ENCODE measurements at regions not wholly inside any gene's neighbourhood (a gene's known extent, or its start where the extent isn't known, plus 50 kb on each side); places are given as distances from the start of the nearest gene placed in this dataset.

DNA sequence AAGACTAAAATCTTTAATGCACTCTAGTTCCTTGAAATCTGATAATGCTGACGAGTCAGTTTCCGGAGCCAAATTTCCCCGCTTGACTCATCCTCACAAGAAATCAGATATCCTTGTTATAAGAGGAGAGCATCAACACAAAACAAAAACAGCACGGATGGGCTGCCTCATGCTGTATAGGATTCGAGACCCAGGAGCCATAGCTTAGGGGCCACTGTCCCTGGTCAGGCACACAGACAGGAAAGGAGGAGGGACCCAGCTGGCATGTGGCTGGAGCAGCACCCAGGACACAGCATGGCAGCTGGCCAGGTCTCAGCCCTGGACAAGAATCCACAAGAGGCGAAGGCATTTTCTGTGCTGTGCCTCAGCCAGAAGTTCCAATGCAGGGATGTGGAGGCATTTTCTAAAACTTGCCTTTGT lies 110.2 kb upstream of the SPATA13 start:
- no peak for DNase-seq (ENCODE audit: low read depth)

DNA sequence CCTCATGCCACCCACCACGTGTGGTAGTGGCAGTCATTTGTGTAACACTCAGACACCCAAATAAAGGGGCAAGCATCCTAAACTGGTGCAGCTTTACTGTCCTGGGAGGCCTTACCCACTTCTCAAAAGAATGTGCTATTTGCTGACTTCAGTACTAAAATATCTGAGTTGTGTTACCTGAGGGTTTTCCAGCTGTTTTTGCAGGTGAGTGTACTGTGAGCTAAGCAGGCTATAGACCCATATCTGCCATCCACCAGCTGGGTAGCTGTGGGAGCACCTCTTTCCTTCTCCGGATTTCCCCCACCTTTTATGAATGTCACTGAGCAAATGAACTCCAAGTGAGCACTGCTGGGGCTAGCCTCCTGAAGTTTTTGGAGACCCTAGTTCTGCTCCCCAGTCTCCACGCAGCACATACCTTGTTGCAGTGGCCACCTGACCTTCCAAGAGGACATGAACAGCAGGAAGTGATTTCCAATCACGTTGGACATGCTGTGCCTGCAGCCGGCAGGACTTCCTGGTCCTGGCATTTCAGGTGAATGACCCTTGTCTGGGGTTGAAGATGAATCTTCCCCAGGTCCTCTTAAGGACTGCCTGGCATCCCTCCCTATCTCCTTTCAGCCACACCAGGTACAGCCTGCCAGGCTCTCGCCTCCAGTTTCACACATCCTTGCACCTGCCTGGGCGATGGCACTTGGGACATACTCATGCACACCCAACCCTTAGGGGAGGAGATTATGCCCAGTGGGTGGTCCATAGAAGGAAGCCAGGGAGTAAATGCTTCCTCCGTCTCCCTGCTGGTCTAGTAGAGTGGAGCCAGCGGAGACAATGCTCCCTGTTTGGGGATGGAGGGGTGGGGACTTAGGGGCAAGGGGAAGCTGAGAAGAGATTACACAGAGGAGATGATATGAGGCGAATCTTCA lies 109.5 kb upstream of the SPATA13 start:
- DNase-seq (ENCODE audit: low read depth): no peak

DNA sequence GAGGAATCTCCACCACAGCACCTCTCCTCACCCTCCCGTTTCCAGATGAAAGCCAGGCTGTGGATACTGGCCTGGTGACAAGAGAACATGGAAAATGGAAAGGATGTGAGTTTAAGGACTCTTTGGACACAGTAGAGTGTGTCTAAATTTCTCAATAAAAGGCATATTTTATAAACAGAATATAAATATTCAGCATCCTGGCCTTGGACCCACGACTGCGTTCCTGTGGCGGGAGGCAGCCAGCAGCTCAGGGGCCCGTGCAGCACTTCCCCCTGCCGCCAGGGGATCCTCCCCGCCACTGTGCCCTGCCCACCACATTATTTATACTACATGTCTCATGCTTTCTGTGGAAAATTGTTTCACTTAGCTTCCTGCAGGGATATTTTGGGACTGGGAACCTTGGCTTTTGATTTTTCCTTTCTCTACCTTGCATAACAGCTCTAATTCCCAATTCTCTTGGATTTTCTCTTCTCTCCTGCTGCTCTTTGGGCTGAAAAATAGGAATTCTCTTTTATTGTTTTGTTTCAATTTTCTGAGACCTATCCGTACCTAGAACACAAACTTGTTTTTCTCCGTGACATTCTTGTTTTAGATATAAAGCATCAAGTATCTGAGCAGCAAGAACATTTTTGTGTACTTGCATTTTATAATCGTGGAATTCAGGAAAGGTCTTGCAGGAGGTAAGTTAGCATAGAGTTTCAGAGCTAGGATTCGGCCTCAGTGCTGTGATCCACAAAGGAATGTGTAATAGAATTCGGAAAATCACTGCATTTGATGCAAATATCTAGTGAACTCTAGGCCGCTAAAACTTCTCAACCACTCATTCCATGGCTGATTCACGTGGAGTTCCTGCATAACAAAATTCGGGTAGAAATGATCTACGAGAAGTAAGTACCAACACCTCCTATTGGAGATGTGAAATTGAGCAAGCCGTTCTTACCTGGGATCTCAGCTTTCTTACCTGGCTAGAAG lies 107.7 kb upstream of the SPATA13 start:
- no peak for DNase-seq (ENCODE audit: low read depth)

DNA sequence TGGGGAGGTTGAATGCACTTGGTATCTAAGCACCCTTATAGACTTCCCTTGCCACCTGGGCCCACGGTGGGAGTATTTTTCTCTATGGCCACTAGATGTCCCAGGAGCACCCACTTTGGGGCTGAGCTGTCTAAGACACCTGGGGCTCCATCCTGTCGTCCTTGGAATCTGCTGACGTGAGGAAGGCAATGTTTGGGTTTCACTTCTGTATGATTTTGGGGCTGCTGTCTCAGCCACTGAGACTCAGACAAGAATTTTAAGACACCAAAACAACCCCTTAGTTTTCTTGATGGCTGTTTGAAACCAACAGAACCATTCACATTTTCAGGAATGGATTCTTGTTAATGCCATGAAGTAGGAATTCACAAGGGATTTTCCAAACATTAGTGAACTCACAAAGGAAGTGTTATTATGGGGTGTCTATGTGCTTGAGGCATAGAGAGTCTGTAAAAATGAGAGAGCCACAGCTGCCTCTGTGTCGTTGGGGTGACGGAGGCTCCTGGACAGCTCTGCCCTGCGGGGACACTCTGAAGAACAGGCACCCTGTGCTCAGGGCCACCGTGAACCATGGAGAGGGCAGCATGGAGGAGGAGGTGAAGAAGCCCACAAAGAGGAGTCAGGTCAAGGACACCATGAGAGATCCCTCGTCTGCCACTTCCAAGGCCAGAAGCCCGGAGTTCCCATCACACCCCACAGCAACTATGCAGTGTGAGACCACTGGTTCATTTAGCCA lies 106.8 kb upstream of the SPATA13 start:
- no peak for DNase-seq (ENCODE audit: low read depth)

DNA sequence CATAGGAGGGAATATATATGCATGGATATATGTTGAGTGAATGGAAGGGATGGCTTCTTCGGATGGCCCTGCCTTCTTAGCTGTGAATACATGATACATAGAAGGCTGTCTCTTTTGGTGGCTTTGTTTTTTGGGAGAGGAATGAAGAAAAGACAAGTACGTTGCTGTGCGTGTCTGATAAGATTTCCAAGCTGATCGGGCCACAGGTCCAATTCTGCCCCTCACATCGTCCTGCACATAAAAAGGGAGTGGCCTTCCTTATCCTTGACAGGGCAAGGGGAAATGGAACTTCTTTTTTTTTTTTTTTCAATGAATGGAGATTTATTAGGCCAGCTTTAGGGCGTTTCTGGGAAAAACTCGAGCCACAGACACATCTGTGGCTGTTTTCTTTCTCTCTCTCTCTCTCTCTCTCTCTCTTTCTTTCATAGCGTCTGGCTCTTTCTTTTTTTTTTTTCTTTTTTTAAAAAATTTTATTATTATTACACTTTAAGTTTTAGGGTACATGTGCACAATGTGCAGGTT lies 103.8 kb upstream of the SPATA13 start:
- DNase-seq (ENCODE audit: low read depth): no peak

DNA sequence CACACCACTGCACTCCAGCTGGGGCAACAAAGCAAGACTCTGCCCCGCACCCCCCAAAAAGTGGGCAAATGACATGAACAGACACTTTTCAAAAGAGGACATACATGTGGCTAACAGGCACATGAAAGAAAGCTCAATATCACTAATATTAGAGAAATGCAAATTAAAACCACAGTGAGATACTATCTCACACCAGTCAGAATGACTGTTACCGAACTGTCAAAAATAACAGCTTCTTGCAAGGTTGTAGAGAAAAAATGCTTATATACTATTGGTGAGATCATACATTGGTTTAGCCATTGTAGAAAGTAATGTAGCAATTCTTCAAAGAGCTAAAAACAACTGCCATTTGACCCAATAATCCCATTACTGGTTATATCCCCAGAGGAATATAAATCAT lies 99.5 kb upstream of the SPATA13 start:
- DNase-seq (ENCODE audit: low read depth): no peak

DNA sequence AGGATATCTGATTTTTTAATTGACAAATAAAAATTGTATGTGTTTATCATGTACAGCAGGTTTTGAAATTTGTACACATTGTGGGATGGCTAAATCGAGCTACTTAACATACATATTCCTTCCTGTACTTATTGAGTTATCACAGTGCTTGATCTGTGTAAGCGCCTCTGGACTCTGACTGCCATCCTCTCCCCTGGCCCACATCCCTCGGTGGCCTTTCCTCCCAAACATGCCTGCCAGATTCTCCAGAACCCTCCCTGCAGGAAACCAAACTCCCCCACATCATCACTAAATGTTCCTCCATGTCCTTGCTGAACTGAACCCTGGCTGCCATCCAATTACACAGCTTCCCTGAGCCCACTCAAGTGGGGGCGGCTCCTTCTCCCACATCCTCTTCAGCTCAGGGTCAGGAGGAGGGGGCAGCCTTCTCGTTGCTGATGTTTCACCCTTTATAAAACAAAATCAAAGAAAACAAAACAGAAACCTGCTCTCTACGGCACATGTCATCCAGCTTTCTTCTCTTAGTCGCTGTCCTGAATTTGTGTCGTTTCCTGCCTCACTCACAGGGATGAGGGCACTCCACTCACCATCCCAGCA lies 97.1 kb upstream of the SPATA13 start:
- DNase-seq (ENCODE audit: low read depth): no peak

DNA sequence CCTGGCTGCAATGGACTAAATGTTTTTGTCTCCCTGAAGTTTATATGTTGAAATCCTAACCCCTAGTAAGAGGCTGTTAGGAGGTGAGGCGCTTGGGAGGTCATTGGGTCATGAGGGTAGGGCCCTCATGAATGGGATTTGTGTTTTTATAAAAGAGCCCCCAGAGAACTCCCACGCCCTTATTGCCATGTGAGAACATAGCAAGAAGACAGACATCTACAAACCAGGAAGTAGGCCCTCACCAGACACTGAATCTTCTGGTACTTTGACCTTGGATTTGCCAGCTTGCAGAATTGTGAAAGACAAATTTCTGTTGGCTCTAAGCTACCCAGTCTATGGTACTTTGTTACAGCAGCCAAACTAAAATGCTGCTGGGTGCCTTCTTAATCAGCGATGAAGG lies 96.1 kb upstream of the SPATA13 start:
- no peak for DNase-seq (ENCODE audit: low read depth)

DNA sequence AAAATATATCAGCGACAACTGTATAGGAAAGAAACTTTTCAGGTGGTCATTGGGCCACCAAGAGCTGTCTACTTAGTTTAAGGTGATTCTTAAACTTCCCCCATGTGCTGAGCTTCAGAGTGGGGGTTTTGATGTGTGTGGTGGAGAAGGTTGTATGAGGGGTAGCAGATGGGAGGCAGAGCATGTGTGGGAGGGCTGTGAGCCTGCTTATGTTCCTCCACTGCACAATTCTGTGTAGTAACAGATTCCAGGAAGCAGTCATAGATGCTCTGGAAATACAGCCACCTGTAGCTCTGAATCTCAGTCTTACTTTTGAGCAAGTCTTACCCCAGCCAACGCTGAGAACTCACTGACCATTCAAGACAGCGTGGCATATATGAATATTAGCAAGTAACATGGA lies 95.3 kb upstream of the SPATA13 start:
- no peak for DNase-seq (ENCODE audit: low read depth)

DNA sequence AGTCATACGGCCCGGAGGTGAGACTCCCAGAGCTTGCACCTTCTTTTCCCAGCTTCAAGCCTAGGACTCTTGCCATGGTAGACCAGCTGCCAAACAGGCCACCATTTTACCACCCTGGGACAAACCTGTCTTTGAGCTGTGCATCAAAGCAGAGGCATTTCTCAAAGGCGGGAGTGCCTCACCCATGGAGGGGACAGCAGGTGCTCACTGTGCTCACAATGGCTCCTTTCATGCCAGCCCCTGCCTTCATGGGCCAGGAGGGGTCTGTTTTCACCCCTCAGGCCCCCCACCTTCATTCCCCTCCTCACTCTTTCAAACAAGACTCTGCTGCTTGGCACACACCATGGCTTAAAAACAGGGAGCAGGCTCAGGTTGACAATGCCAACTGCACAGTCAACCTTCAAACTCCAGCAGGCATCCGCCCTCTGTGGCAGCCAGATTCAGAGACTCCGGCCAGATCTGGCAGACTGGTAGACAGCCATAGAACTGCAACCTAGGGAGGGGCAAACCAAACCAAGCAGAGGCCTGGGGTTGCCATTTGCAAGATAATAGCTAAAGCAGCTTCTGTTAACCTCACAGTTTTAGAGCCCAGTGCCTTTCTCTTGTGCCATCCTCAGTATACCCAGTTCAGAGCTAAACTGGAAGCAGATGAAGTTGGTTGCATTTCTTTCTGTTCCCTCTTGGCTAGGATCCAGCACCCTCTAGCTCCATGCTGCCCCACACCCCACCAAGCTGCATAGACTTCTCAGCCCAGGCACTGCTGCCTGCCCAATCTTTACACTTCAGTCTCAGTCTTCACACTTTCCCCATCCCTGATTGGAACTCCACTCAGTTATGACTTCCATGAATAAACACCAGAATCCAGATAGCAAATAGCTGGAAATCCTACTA lies 93.9 kb upstream of the SPATA13 start:
- no peak for DNase-seq (ENCODE audit: low read depth)

DNA sequence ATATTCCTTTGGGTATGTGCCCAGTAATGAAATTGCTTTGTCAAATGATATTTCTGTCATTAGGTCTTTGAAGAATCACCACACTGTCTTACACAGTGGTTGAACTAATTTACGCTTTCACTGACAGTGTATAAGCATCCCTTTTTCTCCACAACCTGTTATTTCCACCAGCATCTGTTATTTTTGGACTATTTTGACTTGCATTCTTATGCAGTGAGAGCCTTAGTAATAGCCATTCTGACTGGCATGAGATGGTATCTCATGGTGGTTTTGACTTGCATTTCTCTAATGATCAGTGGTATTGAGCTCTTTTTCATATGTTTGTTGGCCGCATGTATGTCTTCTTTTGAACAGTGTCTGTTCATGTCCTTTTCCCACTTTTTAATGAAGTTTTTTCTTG lies 92.0 kb upstream of the SPATA13 start:
- DNase-seq (ENCODE audit: low read depth): no peak

DNA sequence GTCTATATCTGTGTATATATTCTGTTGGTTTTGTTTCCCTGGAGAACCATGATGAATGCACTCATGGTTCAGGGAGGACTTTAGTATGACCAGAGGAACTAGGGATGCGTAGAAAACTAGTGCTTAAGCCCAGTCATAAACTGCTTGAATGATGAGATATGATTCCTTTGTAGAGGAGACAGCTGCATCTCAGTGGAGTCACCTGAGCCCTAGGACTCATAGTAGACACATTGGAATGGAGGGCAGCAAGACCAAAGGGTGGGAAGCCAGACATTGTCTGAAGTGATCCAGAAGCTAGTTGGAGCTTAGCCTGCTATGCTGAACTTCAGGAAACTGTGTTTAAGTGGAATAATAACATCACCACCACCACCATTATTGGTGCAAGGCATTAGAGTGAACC lies 89.5 kb upstream of the SPATA13 start:
- DNase-seq (ENCODE audit: low read depth): no peak

DNA sequence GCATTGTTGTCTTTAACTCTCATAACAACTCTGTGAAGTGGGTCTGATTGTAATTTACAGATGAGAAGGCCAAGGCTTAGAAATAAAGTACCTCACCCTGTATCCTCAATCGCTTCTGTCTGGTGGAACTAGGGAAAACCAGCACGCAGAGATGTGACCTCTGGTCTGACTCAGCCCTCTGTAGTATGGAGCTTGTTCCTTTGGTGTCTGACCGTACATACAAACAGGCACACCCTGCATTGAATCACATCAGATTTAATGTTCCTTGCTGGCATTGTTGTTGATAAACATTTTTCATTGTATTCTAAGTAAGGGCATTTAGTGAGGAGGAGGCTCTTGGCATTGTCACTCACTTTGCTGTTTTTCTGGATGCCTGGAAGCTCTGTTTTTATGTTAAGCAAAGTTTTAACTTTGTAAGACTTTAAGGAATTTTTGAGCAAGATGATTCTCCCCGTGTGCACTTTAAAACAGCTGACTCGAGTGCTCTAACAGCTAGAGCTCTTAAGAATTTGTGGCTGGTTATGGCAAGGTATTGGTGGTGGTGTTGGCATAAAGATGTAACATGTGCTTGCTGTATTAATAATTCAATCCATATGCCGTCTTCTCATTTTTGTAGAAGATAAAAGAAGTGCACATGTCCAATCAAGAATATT lies 89.0 kb upstream of the SPATA13 start:
- no peak for DNase-seq (ENCODE audit: low read depth)

DNA sequence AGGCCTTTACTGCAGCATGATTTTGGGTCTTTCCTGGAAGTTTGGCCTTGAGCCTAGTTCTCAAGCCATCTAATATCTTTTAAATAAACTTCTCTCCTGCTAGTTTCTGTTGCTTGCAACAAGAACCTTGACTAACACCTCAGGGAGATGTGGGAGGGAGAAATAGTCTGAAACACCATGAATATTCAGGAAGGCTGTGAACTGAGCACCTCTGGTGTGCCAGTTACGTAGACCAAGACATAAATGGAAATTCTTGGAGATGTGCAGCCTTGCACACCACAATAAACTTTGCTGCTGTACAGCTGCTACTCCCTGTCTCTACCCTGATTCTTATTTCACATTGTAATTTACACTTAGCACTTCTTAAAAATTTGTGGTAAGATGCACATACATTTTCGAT lies 86.9 kb upstream of the SPATA13 start:
- no peak for DNase-seq (ENCODE audit: low read depth)

DNA sequence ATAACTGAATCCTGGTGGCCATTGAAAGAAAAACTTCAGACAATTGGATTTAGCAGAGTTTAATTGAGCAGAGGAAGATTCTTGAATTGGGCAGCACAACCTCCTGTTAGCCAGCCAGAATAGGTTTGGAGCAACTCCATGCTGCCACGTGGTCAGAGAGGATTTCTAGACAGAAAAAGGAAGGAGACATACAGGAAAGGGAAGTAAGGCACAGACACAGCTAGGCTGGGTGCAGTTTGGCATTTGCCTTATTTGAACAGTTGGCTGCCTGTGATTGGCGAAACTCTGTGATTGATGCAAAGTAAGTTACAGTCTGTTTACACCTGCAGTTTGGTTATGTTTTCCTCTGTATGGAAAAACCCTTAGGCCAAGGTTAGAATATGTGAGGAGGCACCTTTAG lies 85.8 kb upstream of the SPATA13 start:
- no peak for DNase-seq (ENCODE audit: low read depth)

DNA sequence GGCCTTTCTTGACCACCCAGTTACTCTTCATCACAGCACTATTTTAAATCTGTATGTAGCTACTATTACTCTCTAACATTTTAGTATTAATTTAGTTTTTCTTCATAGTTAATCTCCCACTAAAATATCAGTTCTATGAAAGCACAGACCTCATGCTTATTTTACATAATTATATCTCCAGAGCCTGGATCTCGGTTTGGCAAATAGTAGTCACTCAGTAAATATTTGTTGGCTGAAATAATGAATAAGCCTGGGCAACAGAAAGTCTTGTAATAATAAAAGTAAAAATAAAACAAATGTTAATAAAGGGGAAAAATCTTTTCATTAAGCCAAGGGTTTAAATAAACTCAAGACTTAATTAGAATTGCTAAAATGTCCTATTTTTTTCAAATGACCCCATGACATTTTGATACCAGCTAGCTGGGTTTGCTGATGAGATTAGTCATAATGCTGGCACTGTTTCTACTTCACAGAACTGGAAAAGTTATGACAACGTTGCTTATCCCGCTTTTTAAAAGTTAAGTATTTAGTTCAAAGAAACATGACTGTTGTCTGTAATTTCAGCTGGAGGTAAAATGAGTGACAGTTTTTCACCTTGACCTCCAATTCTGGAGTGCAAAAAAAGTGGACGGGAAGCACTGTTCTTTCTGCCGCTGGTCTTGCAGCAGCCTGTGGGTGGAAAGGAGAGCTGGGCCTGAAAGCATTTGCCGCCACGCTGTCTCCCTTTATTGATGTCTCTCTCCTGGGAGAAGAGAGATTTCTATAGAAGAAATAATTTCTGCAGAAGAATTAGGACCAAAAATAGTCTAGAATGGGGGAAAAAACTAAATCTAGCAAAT lies 85.2 kb upstream of the SPATA13 start:
- no peak for DNase-seq (ENCODE audit: low read depth)

DNA sequence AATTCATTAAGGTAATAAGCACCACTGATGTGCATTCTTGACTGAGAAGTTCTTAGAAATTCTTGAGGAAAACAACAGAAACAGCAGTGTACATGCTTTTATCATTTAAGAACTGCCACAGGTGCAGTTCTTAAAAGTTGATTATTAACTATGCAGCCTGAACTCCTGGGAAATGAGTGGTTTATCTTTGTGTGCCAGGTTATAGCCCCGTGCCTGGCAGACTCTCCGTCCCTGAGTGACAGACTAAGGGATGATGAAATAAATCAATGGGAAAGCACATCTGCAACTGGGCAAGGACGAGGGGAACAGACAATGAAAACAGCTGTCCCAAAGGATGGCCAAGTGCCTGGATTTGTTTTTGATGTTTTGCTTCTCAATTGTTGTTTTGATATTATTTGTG lies 84.4 kb upstream of the SPATA13 start:
- no peak for DNase-seq (ENCODE audit: low read depth)

DNA sequence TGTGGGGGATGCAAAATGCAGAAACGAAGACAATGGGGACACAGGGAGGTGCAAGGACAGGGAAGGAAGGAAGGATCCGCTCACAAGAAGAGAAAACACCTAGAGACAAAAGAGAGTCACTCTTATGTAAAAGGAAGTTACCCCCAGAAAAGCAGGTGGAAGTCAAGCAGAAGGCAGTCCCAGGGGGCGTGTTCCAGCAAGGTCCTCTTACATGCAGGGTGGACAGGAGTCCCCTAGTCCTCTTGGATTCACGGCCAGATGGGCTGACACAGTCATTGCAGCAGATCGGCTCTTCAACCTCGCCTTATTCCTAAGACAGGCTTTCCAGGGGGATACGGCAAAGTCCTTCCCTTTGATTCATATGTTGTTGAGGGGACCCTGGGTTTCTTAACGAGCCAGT lies 83.9 kb upstream of the SPATA13 start:
- DNase-seq (ENCODE audit: low read depth): no peak

DNA sequence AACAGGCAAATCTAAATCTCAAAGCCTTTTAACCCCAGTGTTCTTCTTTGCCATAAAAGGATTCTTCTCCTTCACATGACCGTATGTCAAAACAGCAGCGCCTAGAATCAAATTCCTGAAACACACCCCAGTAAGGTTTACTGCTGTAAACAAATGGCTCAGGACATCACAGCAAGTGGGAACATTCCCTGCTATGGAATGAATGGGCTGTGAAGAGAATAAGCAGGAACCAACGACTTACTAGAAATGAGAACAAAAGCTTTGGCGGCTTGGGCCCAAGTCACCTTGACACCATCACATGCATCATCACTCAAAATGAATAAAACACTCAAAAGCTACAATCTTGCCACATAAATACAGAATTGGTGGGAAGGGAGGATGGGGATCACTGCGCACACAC lies 80.4 kb upstream of the SPATA13 start:
- DNase-seq (ENCODE audit: low read depth): no peak
